ENCODE measurements at regions not wholly inside any gene's neighbourhood (a gene's known extent, or its start where the extent isn't known, plus 50 kb on each side); places are given as distances from the start of the nearest gene placed in this dataset.

DNA sequence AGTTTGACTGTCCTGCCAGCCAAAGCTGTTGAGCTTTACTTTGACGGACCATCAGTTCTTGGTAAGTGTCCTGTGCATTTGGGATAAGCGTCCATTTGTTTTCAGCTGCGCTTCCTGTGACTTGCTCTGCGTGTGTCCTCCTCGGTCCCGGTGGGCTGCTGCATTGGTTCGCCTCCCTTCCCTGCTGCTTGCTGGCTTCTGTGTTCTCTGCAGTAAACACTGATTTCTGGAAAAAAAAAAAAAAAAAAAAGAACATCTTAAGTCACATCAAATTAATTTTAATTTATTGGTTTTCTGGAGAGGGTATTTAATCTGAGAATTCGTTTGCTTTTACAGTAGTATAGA, 264.1 kb downstream of the SEC23A start:
- Mint-ChIP-seq H3K27ac (no peak overlapping the region), H3K9me3 (no peaks in the 10 kb centered on the region), H3K4me3 (no peak overlapping the region), H3K4me1 (no peaks in the 10 kb centered on the region), H3K27me3 (no peaks in the 10 kb centered on the region), H3K36me3 (ENCODE audit: low read depth) (no peaks in the 10 kb centered on the region)
- no peak for DNase-seq
- CTCF ChIA-PET = no interaction called here
- POLR2A ChIA-PET = no interaction called here
- TF ChIP-seq, protein P1, sequence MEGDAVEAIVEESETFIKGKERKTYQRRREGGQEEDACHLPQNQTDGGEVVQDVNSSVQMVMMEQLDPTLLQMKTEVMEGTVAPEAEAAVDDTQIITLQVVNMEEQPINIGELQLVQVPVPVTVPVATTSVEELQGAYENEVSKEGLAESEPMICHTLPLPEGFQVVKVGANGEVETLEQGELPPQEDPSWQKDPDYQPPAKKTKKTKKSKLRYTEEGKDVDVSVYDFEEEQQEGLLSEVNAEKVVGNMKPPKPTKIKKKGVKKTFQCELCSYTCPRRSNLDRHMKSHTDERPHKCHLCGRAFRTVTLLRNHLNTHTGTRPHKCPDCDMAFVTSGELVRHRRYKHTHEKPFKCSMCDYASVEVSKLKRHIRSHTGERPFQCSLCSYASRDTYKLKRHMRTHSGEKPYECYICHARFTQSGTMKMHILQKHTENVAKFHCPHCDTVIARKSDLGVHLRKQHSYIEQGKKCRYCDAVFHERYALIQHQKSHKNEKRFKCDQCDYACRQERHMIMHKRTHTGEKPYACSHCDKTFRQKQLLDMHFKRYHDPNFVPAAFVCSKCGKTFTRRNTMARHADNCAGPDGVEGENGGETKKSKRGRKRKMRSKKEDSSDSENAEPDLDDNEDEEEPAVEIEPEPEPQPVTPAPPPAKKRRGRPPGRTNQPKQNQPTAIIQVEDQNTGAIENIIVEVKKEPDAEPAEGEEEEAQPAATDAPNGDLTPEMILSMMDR (IDR thresholded peaks at IDR 0.05) = no peak
- intact Hi-C loops (cut with micrococcal nuclease) = no loop called here
- no peak for ATAC-seq (ENCODE audit: low read depth)

DNA sequence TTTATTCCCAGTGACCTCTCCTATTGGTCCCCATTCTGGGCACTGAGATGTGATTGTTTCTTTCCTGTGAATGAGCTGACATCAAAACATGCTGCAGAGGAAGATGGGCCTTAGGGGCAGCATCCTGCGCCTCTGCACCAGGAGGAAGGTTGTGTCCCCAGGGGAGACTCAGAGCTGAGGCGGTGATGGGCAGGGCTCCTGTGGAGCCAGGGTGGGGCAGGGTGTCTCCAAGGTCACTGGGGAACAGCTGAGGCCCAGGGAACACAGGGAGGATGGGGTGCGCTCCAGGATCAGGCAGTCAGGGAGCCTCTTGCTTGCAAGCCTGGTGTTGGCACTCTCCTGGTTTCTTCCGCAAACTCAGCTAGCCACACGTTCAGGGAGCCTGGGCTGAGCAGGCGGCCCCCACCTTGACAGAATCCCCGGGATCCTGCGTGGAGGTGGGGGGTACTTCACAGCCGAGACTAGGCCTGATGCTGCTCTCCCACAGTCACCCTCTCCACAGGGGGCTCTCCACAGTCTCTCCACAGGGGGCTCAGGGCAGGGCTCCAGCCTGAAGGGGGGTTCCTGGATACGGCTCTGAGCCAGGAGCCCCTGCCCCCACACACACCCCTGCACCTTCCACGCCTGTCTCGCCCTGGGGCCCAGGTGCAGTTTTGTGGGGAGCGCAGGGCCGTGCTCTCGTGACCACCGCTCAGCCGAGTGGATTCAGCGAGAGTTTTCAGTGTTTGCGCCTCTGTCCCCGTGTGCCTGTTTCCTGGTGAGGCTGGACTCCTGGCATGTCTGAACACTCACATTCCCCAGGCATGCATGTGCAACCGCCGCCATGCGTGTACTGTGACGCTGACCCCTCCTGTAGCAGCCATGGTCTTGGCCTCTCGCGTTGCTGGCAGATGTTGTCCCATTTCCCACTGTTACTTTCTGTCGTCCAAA, 264.7 kb downstream of the SEC23A start:
- no peaks in the 10 kb centered on the region for H3K4me1 Mint-ChIP-seq
- no peaks in the 10 kb centered on the region for H3K36me3 Mint-ChIP-seq (ENCODE audit: low read depth)
- H3K27me3 Mint-ChIP-seq = no peaks in the 10 kb centered on the region
- ChIA-PET CTCF (no interaction called here), POLR2A (no interaction called here)
- TF ChIP-seq, protein P1 (IDR thresholded peaks at IDR 0.05) = no peak
- ATAC-seq (ENCODE audit: low read depth) = no peak
- no peak overlapping the region for H3K4me3 Mint-ChIP-seq
- H3K27ac Mint-ChIP-seq = no peak overlapping the region
- no peaks in the 10 kb centered on the region for H3K9me3 Mint-ChIP-seq
- intact Hi-C loops (cut with micrococcal nuclease) = no loop called here
- DNase-seq = no peak

DNA sequence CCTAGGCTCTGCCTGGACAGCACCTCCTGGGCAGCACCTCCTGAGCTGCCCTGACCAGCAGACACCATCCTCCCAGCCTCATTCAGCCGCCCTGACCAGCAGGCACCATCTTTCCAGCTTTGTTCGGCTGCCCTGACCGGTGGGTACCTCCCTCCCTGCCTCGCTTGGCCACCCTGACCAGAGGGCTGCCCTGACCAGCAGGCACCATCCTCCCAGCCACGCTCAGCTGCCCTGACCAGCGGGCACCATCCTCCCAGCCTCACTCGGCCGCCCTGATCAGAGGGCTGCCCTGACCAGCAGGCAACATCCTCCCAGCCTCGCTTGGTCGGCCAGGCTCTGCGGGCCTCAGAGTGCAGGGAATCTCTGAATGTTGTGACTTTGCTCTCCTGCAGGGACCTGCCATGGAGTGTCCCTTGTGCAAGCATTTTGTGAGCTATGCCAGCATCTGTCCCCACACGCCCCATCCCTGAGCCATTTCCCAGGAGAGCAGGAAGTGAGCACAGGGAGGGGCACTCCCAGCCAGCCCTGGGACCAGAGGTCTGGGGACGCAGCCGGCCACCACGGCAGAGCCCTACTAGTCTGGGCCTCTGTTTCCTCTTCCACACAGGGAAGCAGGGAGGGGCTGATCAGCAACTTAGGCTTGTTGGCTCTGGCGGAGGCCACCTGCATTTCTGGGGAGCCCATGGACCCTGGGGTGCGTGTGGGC, 265.5 kb downstream of the SEC23A start:
- CTCF ChIA-PET = no interaction called here
- ATAC-seq (ENCODE audit: low read depth) (no peak), DNase-seq (no peak)
- no peak overlapping the region for H3K27ac Mint-ChIP-seq
- no peaks in the 10 kb centered on the region for H3K27me3 Mint-ChIP-seq
- intact Hi-C loops (cut with micrococcal nuclease) = no loop called here
- no peak overlapping the region for H3K4me3 Mint-ChIP-seq
- H3K36me3 Mint-ChIP-seq (ENCODE audit: low read depth) = no peaks in the 10 kb centered on the region
- POLR2A ChIA-PET = no interaction called here
- TF ChIP-seq, protein P1 (IDR thresholded peaks at IDR 0.05) = no peak
- no peaks in the 10 kb centered on the region for H3K4me1 Mint-ChIP-seq
- H3K9me3 Mint-ChIP-seq = no peaks in the 10 kb centered on the region

DNA sequence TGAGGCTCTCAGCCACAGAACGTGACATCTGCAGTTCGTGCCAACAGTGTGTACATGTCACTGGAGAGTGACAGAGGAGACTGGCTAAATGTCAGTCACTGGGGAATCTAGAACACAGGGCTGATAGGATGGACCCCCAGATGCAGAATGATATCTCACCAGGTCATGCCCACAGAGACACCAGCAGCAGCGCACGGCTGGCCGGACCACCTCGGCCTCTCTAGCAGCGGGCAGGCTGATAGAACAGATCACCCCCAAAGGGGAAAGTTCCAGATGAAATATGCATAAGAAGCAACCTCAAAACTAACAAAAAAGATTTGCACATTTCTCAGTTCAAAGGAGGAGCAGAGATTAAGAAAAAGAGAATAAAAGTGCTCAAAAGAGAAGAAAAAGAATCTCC, 266.5 kb downstream of the SEC23A start:
- CTCF ChIA-PET = no interaction called here
- no peaks in the 10 kb centered on the region for H3K4me1 Mint-ChIP-seq

DNA sequence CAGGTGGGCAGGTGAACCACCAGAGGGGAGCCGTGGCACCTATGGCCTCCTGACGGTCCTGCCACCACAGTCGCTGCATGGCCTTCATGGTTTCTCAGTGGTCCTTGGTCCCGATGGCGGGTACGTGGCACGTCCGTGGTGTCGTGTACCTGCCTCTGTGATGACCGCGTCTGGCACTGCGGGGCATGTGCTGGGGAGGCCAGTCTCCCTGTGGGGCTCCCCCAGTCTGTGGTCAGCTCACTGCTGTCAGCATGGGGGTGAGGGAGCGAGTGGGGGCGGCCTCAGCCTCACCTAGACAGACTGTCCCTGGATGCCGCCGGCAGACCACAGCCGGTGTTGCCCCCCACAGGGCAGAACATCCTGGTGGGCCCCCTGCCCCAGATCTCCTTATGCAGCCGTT, 267.2 kb downstream of the SEC23A start:
- Mint-ChIP-seq H3K27me3 (no peaks in the 10 kb centered on the region), H3K9me3 (no peaks in the 10 kb centered on the region), H3K4me3 (no peak overlapping the region), H3K4me1 (no peaks in the 10 kb centered on the region), H3K27ac (no peak overlapping the region), H3K36me3 (ENCODE audit: low read depth) (no peaks in the 10 kb centered on the region)
- POLR2A ChIA-PET = no interaction called here
- no peak for ATAC-seq (ENCODE audit: low read depth)
- no peak for DNase-seq
- CTCF ChIA-PET = no interaction called here
- TF ChIP-seq, protein P1 (IDR thresholded peaks at IDR 0.05) = no peak
- intact Hi-C loops (cut with micrococcal nuclease) = no loop called here

More for the DNA sequence above, 266.5 kb downstream of the SEC23A start:
- POLR2A ChIA-PET = no interaction called here
- Mint-ChIP-seq H3K27me3 (no peaks in the 10 kb centered on the region), H3K36me3 (ENCODE audit: low read depth) (no peaks in the 10 kb centered on the region), H3K4me3 (no peak overlapping the region), H3K27ac (no peak overlapping the region), H3K9me3 (no peaks in the 10 kb centered on the region)
- intact Hi-C loops (cut with micrococcal nuclease) = no loop called here
- TF ChIP-seq, protein P1 (IDR thresholded peaks at IDR 0.05) = no peak
- ATAC-seq (ENCODE audit: low read depth) (no peak), DNase-seq (no peak)

Measured in activated B cell treated with CpG ODN at 0.5 μM for 24 hours (primary cell).